HG02840 (cell line): ENCODE measurements at regions not wholly inside any gene's neighbourhood (a gene's known extent, or its start where the extent isn't known, plus 50 kb on each side); places are given as distances from the start of the nearest gene placed in this dataset.
"Not testable (repeated sequence)": the region's sequence is repeated elsewhere in the genome, so short reads cannot be mapped to it uniquely, and the experiment has no call there.

Experiments
- ATAC-seq: cut with Tn5 transposase; IDR thresholded peaks from one replicate; pipeline ENCODE4 v1.9.1; 2021; ENCODE audit warnings: mild to moderate bottlenecking, moderate library complexity, moderate number of reproducible peaks; ENCODE audit not compliant: unreplicated experiment, low FRiP score

DNA sequence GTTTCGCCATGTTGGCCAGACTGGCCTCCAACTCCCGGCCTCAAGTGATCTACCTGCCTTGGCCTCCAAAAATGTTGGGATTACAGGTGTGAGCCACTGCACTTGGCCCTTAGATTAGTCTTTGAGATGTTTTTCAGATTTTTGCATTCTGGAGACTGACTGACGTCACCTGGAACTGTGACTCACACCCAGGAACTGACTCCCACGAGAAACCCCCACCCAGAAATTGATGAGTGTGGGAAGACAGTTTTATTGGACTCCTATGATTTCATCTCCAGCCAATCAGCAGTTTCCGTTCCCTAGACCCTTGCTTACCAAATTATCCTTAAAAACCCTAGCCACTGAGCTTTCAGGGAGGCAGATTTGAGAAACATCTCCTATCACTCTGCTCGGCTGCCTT, 867.3 kb downstream of the TYW1 start:
- no peak for ATAC-seq

DNA sequence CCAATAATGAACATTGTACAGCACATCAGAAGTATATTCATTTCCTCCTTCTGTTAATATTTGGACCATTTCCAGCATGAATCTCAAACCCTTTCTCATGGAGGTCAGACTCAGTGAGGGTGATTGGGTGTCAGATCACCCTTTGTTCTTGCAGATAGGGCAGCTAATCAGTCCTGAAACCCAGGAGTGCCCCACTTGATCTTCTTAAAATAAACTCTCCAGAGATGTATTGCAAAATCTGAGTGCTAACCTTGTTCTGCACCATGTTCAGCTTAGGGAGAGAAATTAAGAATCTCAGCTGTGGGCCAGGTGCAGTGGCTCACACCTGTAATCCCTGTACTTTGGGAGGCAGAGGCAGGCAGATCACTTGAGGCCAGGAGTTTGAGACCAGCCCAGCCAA, 869.4 kb downstream of the TYW1 start:
- ATAC-seq = no peak

DNA sequence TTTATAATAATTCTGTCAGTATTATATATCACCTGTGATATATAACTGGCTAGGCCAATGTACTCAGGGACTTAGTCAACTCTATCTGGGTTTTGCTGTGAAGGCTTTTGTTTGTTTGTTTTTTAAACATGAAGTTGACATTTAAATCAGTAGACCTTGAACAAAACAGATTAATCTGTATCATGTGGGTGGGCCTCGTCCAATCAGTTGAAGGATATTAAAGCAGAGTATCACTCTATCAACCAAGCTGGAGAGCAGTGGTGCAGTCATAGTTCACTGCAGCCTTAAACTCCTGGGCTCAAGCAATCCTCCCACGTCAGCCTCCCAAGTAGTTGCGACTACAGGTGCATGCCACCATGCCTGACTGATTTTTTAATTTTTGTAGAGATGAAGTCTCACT, 870.2 kb downstream of the TYW1 start:
- ATAC-seq = no peak

DNA sequence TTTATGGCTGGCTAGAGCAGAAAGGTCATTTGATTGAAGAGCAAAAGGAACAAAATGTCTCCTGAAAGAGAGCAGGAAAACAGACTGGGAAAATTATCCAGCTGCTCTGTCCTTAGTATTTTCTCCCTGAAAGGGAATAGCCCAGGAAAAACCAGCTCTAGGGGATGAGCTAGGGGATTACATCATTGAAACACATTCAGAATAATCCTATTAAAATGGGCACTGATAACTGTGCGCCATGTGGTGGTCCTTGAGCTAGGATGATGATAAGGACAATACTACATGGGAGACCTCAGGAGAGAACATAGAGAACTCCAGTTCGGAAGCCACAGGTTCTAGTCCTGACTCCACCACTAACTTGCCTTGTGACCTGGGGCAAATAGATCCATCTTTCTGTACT, 873.8 kb downstream of the TYW1 start:
- ATAC-seq = no peak

DNA sequence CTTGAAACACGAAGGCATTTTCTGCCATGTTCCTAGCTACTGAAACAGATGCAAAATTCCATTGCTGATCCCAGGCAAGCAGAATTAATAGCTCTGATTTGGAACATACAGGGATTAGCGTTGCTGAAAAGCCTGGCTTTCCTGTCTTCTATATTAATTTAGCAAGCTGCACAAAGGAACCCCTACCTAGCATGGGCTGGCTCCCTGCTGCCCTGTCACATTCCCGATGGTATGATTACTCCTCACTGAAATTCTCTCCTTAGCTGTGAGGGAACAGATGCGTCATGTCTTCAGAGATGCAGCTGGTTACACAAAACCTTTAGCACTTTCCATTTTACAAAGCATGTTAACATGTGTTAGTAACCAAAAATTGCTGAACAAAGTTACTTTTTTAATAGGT, 878.9 kb downstream of the TYW1 start:
- ATAC-seq = no peak

DNA sequence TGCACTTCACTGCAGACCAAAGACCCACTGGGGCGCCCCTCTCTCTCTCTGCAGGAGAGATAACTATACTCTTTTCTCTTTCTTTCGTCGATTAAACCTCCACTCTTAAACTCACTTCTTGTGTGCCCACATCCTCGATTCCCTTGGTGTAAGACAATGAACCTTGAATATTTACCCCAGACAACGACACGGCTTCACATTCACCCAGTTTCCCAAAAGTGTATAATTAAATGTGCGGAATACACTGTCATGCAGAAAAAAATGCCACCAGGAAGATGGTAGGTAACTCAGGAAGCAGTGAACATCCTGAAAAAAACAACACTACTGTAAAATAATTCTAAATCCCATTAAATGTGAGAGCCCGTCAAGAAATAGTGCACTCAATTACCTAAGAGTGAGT, 882.2 kb downstream of the TYW1 start:
- ATAC-seq = no peak

DNA sequence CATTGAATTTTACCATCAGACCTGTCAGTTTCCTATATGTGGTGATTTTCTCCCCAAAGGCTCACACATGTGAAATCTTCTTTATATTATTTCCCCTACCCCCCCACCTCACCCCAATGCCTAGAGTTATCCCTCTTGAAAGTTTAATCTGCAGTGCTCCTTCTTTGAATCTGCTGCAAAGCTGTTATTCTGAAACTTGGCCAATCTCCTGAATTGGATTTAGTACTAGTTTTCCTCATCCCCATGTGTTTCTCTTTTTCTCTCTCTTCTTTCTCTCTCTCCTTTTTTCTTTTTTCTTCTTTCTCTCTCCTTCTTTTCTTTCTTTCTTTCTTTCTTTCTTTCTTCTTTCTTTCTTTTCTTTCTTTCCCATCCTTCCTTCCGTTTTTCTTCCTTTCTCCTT, 886.2 kb downstream of the TYW1 start:
- ATAC-seq = no peak

DNA sequence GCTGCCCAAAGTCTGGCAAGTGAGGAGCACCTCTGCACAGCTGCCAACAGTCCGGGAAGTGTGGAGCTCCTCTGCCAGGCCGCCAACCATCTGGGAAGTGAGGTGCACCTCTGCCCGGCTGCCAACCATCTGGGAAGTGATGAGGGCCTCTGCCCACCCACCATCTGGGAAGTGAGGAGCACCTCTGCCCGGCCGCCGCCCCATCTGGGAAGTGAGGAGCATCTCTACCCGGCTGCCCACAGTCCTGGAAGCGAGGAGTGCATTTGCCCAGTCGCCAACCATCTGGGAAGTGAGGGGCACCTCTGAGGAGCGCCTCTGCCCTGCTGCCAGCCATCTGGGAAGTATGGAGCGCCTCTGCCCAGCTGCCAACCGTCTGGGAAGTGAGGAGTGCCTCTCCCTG, 893.7 kb downstream of the TYW1 start:
- ATAC-seq = no peak

DNA sequence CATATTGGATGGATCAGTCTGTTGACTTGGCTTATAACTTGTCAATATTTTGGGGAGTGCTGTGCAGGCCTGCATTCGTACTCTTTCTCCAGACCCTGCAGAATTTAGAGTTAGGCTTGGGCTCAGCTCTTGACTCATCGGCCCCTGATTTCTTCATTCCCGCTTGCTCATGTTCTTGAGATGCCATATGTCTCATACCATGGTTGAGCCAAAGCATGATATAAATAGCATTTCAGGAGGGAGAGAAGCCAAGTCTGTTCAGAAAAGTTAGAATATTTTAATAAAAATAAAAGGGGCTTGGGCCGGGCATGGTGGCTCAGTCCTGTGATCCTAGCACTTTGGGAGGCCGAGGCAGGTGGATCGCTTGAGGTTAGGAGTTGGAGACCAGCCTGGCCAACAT, 898.1 kb downstream of the TYW1 start:
- no peak for ATAC-seq

DNA sequence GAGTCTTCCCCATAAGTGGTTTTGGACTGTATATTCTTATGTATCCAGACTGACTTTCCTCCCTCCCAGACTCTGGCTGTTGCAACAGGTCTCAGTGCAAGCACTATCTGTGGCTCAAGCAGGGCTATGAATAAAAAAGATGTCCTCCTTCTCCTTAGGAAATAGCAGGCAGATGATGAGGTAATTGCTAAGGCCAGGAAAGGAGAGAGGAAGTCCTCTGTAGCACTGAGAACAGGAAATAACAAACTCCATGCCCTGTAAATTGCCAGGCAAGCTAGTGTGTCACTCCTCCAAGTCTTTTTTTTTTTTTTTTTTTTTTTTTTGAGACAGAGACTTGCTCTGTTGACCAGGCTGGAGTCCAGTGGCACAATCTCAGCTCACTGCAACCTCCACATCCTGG, 900.1 kb downstream of the TYW1 start:
- ATAC-seq = no peak

DNA sequence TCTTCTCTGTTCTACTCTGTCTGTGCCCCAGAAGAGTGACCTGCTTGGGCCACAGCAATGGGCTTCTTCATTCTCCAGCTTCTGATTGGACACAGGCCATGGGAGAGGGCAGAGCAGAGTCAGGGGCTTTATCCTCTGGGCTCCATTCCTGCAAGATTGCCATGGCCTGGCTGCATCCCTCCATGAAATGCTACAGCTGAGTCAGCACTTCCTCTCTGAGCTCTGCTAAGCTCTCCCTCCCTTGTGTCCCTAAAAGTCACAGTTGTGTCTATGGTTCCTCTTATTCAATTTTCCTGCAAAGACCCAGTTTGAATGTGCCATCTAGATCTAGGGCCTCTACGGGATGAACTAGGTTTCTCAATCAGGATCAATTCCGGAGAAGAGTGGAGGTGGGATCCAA, 903.8 kb downstream of the TYW1 start:
- ATAC-seq = no peak

DNA sequence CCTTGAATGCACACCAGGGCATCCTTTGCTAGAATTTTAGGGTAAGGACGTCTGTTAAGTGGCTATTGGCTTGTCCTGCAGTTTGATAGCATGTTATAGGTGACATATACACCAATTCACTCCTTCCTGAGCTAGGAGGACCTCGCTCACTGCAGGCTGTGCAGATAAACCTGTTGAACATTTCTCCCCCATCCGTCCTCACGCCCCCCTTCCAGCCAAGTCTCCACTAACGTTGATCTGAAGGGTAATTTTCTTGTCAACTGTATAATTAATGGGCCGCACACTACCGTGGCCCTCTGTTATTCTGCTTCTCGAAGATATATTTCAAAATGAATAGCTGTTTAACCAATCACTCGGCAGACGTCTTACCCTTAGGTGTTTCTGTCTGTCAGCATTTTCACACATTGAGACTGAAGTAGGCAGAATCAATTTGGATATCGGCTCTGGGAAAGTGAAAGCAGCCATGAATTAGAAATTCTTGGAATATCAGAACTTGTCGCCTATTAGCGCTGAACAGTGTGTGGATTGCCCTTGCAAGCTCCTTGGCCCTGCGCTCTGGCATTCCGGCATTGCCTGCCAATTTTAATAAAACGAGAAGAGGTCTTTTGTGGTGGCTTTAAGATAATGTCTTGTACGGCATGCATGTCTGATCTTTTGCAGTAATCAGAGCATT, 905.3 kb downstream of the TYW1 start:
- ATAC-seq = no peak

DNA sequence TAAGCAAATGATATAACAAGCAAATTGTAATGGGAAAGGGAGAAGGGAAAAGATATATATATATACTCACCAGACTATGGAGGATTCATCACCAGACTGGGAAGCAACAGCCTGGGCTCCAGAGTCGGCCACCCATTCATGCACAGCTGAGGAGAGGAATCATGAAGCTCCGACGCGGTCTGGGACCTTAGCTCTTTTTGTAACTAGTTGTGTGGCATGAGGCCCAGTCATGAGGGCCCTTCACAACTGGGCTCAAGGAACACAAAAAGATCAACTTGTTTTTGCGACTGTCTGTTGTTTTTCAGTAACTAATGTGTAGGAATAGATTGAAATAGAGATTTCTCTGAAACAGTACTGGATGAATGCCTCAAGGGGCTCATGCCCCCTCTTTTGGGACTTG, 911.2 kb downstream of the TYW1 start:
- no peak for ATAC-seq

DNA sequence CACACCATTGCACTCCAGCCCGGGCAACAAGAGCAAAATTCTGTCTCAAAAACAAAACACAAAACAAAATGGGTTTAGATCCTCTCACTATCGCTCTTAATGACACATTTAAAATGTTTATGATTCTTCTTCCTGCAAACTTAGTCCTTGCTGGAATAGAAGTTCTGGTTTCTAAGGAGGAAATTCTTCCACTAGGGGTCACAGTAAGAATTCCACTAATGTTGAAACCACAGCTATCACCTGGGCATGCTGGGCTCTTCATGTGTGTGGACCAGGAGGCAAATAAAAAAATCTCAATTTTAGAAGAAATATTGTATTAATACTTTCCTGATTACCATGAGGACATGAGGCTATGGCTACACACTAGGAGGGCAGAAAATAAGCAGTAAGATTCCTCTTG, 915.8 kb downstream of the TYW1 start:
- no peak for ATAC-seq

DNA sequence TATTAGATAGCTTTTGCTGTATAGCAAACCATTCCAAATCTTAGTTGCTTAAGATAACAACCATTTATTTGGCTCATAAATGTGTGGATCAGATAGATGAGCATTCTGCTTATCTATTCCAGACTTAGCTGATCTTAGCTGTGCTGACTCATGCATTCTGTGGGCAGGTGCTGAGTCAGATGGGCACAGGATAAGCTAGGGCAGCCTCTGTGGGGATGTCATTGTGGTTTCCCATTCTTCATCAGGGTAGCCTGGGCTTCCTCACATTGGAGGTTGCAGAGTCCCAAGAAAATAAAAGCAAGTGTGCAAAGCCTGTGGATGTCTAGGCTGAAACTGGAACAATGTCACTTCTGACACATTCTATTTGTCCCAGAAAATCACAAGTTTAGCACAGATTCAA, 917.0 kb downstream of the TYW1 start:
- ATAC-seq = no peak

DNA sequence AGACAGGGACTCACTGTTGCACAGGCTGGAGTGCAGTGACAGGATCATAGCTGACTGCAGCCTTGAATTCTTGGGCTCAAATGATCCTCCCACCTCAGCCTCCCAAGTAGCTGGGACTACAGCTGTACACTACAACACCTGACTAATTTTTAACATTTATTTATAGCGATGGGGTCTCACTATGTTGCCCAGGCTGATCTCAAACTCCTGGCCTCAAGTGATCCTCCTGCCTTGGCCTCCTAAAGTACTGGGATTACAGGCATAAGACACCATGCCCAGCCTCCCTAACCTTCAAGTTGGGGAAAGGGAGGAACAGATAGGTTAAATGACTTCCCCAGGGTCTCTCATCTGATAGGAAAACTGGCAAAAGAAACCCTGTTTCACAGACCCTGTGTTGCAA, 919.5 kb downstream of the TYW1 start:
- ATAC-seq = not testable (repeated sequence)

DNA sequence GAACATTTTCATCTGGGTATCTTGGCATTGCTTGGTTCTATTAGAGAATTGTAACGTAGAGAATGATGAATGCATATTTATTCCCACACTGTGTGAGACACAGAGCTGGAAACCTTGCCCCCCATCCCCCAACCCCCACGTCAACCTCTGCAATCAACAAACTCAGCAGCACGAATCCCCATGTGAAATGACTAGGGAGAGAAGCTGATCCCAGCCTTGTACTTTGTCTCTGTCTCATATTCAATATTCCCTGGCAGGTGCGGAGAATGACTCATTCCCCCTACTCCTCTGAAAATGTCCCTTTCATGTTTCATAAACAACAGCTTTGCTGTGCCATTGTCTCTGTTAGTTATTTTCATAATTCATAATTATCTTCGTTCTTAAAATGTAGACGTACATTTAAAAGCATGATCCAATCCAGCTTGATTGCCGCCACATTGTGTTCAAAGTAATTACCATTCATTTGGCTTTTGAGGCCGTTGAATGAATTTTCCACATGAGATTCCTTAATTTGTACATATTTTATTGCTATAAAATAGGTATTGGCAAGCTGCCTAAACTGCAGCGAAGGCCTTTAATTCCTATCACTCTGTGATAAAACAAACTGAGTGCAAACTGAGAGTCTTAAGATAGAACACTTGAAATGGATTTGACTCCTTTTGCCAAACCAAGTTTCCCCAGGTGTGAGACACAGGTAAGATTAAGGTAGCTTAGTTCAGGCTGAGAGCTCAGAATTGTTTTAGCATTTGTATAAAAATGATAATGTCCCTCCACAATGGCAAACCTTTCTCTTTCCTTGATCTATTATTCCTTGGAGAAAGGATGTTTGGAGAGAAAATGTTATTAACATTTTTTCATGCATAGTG, 920.2 kb downstream of the TYW1 start:
- ATAC-seq = no peak

DNA sequence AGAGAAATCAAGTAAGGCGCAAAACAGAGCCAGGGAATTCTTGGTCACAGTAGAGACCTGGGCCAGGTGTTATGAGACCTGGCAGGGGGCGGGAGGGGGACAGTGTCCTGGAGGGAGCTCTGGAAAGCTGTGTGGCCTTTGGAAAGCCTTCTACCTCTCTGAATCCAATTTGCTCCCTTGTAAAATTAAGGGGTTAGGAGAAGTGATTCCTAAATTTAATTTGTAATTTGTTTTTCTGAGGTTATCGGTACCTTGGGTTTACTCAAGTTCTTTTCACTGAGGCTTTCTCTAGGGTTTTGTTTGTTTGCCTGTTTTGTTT, 920.8 kb downstream of the TYW1 start:
- ATAC-seq = no peak

DNA sequence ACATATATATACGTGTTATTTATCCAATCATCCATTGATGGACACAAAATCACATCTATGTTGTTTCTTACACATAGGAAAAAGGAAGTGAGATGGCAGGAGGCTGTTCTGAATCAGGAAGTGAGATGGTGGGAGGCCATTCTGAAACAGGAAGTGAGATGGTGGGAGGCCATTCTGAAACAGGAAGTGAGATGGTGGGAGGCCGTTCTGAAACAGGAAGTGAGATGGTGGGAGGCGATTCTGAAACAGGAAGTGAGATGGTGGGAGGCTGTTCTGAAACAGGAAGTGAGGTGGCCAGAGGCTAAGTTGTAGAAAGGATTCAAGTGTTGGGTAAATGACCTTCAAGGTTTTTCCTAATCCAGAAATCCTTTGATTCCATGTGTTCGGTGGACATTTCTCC, 921.5 kb downstream of the TYW1 start:
- no peak for ATAC-seq

DNA sequence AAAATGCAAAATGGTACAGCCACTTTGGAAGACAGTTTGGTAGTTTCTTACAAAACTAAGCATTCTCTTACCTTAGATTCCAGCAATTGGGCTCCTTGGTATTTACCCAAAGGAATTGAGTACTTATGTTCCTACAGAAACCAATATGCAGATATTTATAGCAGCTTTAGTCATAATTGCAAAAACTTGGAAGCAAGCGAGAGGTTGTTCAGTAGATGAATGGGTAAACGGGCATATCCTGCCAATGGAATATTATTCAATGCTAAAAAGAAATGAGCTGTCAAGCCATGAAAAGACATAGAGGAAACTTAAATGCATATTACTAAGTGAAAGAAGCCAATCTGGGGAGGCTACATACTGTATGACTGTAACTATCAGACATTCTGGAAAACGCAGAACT, 926.7 kb downstream of the TYW1 start:
- no peak for ATAC-seq

DNA sequence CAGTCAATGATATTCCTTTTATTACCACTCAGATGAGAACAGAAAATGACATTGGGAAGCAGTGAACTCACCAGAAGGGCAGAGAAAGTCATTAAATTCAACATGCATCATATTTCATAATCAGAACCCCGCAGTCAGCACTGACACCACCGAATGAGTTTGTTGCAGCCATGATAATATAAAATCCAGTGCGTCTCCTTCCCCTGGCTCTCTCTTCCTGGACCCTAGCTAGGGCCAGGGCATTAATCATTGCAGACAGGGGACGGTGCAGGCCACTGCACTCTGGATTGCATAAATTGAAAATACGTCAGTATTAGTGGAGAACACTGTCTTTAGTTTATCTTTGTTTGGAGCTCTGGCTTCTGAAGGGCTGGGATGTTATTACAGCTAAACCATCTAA, 931.5 kb downstream of the TYW1 start:
- ATAC-seq = no peak

DNA sequence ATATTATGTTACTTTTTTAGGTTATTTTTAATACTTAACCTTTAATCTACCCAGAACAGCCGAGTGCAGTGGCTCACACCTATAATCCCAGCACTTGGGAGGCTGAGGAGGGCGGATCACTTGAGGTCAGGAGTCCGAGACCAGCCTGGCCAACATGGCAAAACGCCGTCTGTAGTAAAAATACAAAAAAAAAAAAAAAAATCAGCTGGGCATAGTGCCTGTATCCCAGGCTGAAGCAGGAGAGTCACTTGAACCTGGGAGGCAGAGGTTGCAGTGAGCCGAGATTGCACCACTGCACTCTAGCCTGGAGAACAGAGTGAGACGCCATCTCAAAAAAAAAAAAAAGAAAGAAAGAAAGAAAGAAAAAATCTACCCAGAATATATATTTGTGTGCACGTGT, 939.8 kb downstream of the TYW1 start:
- ATAC-seq = not testable (repeated sequence)
